K562 (cell line): ENCODE measurements at regions not wholly inside any gene's neighbourhood (a gene's known extent, or its start where the extent isn't known, plus 50 kb on each side); places are given as distances from the start of the nearest gene placed in this dataset.

ENCODE experiments used
- ATAC-seq: fragments of 200-7000 bp; cut with Tn5 transposase; 3 replicates; pipeline ENCODE4 v1.9.1; 2020; ENCODE audit warnings: moderate library complexity
- BruUV-seq: library from RNA; stranded (reverse); fragments of 400-500 nt; replicated peaks from 2 replicates; lab custom pipeline; 2021; lab: Mats Ljungman, UMichigan
- CTCF ChIA-PET: fragments of 300-600 bp; formaldehyde crosslinking; extraction: SDS; loops from one replicate; lab custom pipeline; 2021; ENCODE audit warnings: low intra/inter-chr PET ratio; lab: Yijun Ruan, JAX
- POLR2A ChIA-PET: fragments of 300-600, 350-650 bp; sonication (Branson Sonifier 250); formaldehyde crosslinking; extraction: SDS; loops from one replicate; lab custom pipeline; 2021; ENCODE audit warnings: antibody characterized with exemption, inconsistent platforms; lab: Yijun Ruan, JAX
- DNase-seq, 4 experiments: peaks; one replicate each; pipeline versions ENCODE4 v3.0.0 to v3.0.0-alpha.2; 2011 to 2018; ENCODE audit warnings: low spot score in 3 of 4, mixed read lengths in 3 of 4; ENCODE audit errors: extremely low read depth in 1 of 4
- FAIRE-seq: peaks from 2 replicates; lab custom pipeline; 2011; peaks lifted over from hg19 to GRCh38; lab: Jason Lieb, UNC
- H2AFZ ChIP-seq: 2 replicates; pipeline ENCODE4 v1.6.0; 2011; ENCODE audit warnings: low read depth, low read length, control low read depth, inconsistent platforms
- H3K27ac ChIP-seq: fragments of 200-600 bp; 3 replicates; pipeline ENCODE4 v1.8.0; 2011; ENCODE audit warnings: low read depth, mild to moderate bottlenecking, control low read depth, inconsistent platforms, low read length, moderate library complexity, mixed read lengths; ENCODE audit errors: extremely low read depth
- H3K27me3 ChIP-seq, 2 experiments: fragments of 300-600 bp in 1 of 2; 2 replicates in 1 of 2; 3 replicates in 1 of 2; pipeline versions ENCODE4 v1.6.0 to v1.8.0; 2011; ENCODE audit warnings: inconsistent platforms in 2 of 2, low read length in 2 of 2, mild to moderate bottlenecking in 1 of 2, mixed read lengths in 1 of 2, moderate library complexity in 1 of 2; ENCODE audit not compliant: control insufficient read depth in 2 of 2, insufficient read depth in 2 of 2
- H3K36me3 ChIP-seq: fragments of 300-600 bp; 3 replicates; pipeline ENCODE4 v1.8.0; 2011; ENCODE audit warnings: mild to moderate bottlenecking, low read length, inconsistent platforms; ENCODE audit not compliant: control insufficient read depth, insufficient read depth
- H3K4me1 ChIP-seq, 2 experiments: fragments of 200-600 bp in 1 of 2; replicated peaks in 1 of 2; 2 replicates in 1 of 2; 3 replicates in 1 of 2; pipeline versions ENCODE4 v1.5.1 to v1.8.0; 2011; ENCODE audit warnings: inconsistent platforms in 2 of 2, low read length in 2 of 2, mild to moderate bottlenecking in 1 of 2, mixed read lengths in 1 of 2, moderate library complexity in 1 of 2; ENCODE audit not compliant: control insufficient read depth in 2 of 2, insufficient read depth in 2 of 2
- H3K4me2 ChIP-seq: 2 replicates; pipeline ENCODE4 v1.6.1; 2011; ENCODE audit warnings: low read length, control low read depth, inconsistent platforms, mixed read lengths; ENCODE audit not compliant: insufficient read depth
- H3K4me3 ChIP-seq: fragments of 200-600 bp; sonication (generic), shearing (Covaris generic); 2 replicates; pipeline ENCODE4 v1.5.1; 2016; ENCODE audit warnings: control low read depth, inconsistent platforms
- H3K79me2 ChIP-seq: fragments of 200-600 bp; 3 replicates; pipeline ENCODE4 v1.8.0; 2011; ENCODE audit warnings: low read length, inconsistent platforms; ENCODE audit not compliant: control insufficient read depth, insufficient read depth
- H3K9ac ChIP-seq, 2 experiments: 2 replicates each; pipeline versions ENCODE4 v1.6.0 to v1.6.1; 2011; ENCODE audit warnings: low read depth in 2 of 2, low read length in 2 of 2, control low read depth in 1 of 2, inconsistent platforms in 1 of 2, mild to moderate bottlenecking in 1 of 2, mixed read lengths in 1 of 2; ENCODE audit not compliant: insufficient read depth in 1 of 2
- H3K9me1 ChIP-seq: one replicate; pipeline ENCODE4 v1.6.0; 2011; ENCODE audit warnings: inconsistent platforms, mild to moderate bottlenecking, low read length, moderate library complexity; ENCODE audit not compliant: control insufficient read depth, insufficient read depth
- H3K9me3 ChIP-seq: replicated peaks from 2 replicates; pipeline ENCODE4 v1.5.1; 2011; ENCODE audit warnings: low read depth, low read length, inconsistent platforms; ENCODE audit not compliant: control insufficient read depth, insufficient read depth
- H4K20me1 ChIP-seq: replicated peaks from 2 replicates; pipeline ENCODE4 v1.6.1; 2011; ENCODE audit warnings: low read length, inconsistent platforms, mixed read lengths; ENCODE audit not compliant: control insufficient read depth, insufficient read depth
- EWSR1 ChIP-seq: fragments of 450-650 bp; IDR thresholded peaks from 2 replicates; pipeline ENCODE4 v1.6.1; 2018; ENCODE audit warnings: borderline replicate concordance, mild to moderate bottlenecking, low read depth, moderate library complexity; ENCODE audit not compliant: partially characterized antibody
- KLF1 ChIP-seq: fragments of 450-650 bp; IDR thresholded peaks from 2 replicates; pipeline ENCODE4 v1.6.1; 2016; ENCODE audit warnings: missing genetic modification characterization, missing compliant biosample characterization
- KLF16 ChIP-seq: IDR thresholded peaks from 2 replicates; pipeline ENCODE4 v1.6.1; 2016; ENCODE audit warnings: antibody characterized with exemption
- POLR2B ChIP-seq: fragments of 450-650 bp; IDR thresholded peaks from 2 replicates; pipeline ENCODE4 v1.6.1; 2018; ENCODE audit warnings: low read depth; ENCODE audit not compliant: partially characterized antibody
- RCOR1 ChIP-seq, 2 experiments: IDR thresholded peaks; 2 replicates each; pipeline ENCODE4 v1.6.1; 2012; ENCODE audit warnings: low read depth in 2 of 2, low read length in 2 of 2, borderline replicate concordance in 1 of 2, improper control_type of control experiment in 1 of 2
- TAF7 ChIP-seq: fragments of 450-650 bp; IDR thresholded peaks from 2 replicates; pipeline ENCODE4 v1.6.1; 2016; ENCODE audit warnings: missing genetic modification characterization, missing compliant biosample characterization
- ZBTB8A ChIP-seq: fragments of 450-650 bp; IDR thresholded peaks from 2 replicates; pipeline ENCODE4 v1.6.1; 2018; ENCODE audit warnings: mild to moderate bottlenecking, moderate library complexity; ENCODE audit not compliant: partially characterized antibody
- ZNF133 ChIP-seq: fragments of 250-450 bp; sonication (Bioruptor Pico); IDR thresholded peaks from 2 replicates; pipeline ENCODE4 v1.4.0; 2020; ENCODE audit warnings: mild to moderate bottlenecking
- WGBS: fragments of 100-300 bp; shearing (Covaris generic); methylation state at CpG from one replicate; pipeline ENCODE4 v1.1.6; 2016; ENCODE audit warnings: low coverage, mixed read lengths; ENCODE audit not compliant: insufficient coverage; ENCODE audit errors: missing lambda C conversion rate; 5-methylcytosine and 5-hydroxymethylcytosine counted together
- in situ Hi-C: fragments of 300-500 bp; cut with MboI; formaldehyde crosslinking; loops from 4 replicates; pipeline ENCODE4 v1.15.0; 2018; ENCODE audit warnings: inconsistent platforms, mixed read lengths
- intact Hi-C: fragments of 100-400 bp; cut with micrococcal nuclease; formaldehyde crosslinking; loops from 2 replicates; pipeline ENCODE4 v1.14.2; 2022
- TF ChIP-seq, protein P1 (sequence below): fragments of 450-650 bp; formaldehyde crosslinking; IDR thresholded peaks from 2 replicates; pipeline ENCODE4 v1.4.0; 2022; ENCODE audit warnings: mild to moderate bottlenecking, moderate library complexity
- TF ChIP-seq, protein P2 (sequence below), 2 experiments: fragments of 450-650 bp in 1 of 2; sonication (generic) in 1 of 2; formaldehyde crosslinking in 1 of 2; IDR thresholded peaks; 2 replicates each; pipeline versions ENCODE4 v1.7.1 to v1.9.0; 2016 to 2022; ENCODE audit warnings: inconsistent platforms in 1 of 2, mild to moderate bottlenecking in 1 of 2, missing genetic modification reagents in 1 of 2

DNA sequence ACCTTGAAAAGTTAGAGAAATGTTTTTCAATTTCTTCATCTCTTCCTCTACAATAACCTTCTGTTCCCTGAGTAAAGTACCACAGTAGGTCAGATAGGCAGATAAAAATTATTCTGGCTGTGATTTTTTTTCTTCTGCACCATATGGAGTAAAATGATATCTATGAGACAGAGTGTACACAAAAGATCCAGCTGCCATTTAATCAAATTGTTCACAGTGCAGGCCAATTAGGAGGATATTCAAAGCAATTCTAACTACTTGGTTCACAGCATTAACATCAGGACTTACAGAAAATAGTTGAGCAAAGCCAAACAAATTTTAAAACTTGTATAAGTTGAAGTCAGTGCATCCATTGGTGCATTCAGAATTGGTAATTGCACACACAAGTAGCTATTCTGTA is 147.9 kb upstream of the LUZP2 start (continued):
- no peak for TF ChIP-seq TAF7 (tag)
- TF ChIP-seq RCOR1 (IDR thresholded peaks at IDR 0.05; ENCODE audit: borderline replicate concordance in 1 of 2, low read depth in 2 of 2, low read length in 2 of 2): no peak
- TF ChIP-seq KLF1 (tag): no peak

DNA sequence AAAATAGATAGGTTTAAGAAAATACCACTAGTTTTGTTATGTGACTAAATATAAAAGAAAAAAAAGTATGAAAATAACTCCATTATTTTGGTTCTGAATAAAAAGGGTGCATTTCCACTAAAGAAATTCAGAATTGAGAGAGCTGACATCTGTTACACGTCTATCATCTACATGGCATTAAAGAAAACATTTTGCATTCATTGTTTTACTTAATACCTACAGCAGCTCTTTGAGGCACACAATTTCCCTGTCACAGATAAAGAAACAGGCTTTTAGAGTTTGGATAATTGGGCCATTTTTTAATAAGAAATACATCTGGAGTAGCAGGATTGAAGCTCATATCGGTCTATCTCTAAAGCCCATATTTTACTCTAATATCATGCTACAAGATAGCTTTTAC is 145.7 kb upstream of the LUZP2 start:
- no peaks in the 10 kb centered on the region for H4K20me1 ChIP-seq
- FAIRE-seq (no peak), ATAC-seq (no peak), DNase-seq (no peak)
- no peak overlapping the region for H3K4me3 ChIP-seq
- WGBS: 0% methylated on average over 2 of the region's 2 CpGs
- ChIA-PET POLR2A (no interaction called here), CTCF (no interaction called here)
- intact Hi-C loops (no loop called here), in situ Hi-C loops (no loop called here)
- H2AFZ ChIP-seq: no peak overlapping the region
- no peak overlapping the region for H3K4me2 ChIP-seq
- no peak overlapping the region for H3K27ac ChIP-seq
- no peaks in the 10 kb centered on the region for H3K9me1 ChIP-seq
- BruUV-seq: no TSS peak
- TF ChIP-seq, protein P1, sequence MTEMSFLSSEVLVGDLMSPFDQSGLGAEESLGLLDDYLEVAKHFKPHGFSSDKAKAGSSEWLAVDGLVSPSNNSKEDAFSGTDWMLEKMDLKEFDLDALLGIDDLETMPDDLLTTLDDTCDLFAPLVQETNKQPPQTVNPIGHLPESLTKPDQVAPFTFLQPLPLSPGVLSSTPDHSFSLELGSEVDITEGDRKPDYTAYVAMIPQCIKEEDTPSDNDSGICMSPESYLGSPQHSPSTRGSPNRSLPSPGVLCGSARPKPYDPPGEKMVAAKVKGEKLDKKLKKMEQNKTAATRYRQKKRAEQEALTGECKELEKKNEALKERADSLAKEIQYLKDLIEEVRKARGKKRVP: no peak
- TF ChIP-seq, protein P2, sequence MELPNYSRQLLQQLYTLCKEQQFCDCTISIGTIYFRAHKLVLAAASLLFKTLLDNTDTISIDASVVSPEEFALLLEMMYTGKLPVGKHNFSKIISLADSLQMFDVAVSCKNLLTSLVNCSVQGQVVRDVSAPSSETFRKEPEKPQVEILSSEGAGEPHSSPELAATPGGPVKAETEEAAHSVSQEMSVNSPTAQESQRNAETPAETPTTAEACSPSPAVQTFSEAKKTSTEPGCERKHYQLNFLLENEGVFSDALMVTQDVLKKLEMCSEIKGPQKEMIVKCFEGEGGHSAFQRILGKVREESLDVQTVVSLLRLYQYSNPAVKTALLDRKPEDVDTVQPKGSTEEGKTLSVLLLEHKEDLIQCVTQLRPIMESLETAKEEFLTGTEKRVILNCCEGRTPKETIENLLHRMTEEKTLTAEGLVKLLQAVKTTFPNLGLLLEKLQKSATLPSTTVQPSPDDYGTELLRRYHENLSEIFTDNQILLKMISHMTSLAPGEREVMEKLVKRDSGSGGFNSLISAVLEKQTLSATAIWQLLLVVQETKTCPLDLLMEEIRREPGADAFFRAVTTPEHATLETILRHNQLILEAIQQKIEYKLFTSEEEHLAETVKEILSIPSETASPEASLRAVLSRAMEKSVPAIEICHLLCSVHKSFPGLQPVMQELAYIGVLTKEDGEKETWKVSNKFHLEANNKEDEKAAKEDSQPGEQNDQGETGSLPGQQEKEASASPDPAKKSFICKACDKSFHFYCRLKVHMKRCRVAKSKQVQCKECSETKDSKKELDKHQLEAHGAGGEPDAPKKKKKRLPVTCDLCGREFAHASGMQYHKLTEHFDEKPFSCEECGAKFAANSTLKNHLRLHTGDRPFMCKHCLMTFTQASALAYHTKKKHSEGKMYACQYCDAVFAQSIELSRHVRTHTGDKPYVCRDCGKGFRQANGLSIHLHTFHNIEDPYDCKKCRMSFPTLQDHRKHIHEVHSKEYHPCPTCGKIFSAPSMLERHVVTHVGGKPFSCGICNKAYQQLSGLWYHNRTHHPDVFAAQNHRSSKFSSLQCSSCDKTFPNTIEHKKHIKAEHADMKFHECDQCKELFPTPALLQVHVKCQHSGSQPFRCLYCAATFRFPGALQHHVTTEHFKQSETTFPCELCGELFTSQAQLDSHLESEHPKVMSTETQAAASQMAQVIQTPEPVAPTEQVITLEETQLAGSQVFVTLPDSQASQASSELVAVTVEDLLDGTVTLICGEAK (IDR thresholded peaks at IDR 0.05): no peak
- TF ChIP-seq, protein P2 (CRISPR knock-in tag; IDR thresholded peaks at IDR 0.05): no peak
- TF ChIP-seq POLR2B (no peak), ZNF133 (no peak), EWSR1 (no peak), ZBTB8A (no peak), KLF16 (no peak)
- H3K9me3 ChIP-seq: no peaks in the 10 kb centered on the region; the same call in 1 of the 2 replicates
- no peaks in the 10 kb centered on the region for H3K4me1 ChIP-seq
- no peaks in the 10 kb centered on the region for H3K36me3 ChIP-seq
- no peaks in the 10 kb centered on the region for H3K79me2 ChIP-seq
- H3K27me3 ChIP-seq: no peaks in the 10 kb centered on the region
- H3K9ac ChIP-seq: no peak overlapping the region
